GM21619 (cell line): ENCODE measurements at regions not wholly inside any gene's neighbourhood (a gene's known extent, or its start where the extent isn't known, plus 50 kb on each side); places are given as distances from the start of the nearest gene placed in this dataset.

Experiments
- ATAC-seq: cut with Tn5 transposase; IDR thresholded peaks from one replicate; pipeline ENCODE4 v1.9.1; 2021; ENCODE audit not compliant: unreplicated experiment

DNA sequence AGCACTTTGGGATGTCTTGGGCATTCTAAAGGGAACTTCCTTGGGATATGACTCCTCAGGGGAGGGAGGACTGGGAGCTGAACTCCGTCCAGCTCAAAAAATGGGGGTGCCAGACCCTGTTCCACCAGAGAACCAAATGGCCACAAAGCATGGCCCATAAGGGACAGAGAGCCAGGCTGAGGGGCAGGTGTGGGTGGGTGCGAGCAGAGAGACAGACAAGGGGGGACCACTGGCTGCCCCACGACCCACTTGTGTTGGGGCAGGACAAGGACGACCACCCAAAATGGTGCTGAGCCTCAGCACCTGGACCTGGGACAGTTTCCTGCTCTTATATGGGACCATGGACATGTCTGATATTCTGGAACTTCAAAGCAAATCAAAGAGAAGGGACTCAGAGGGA is 148.2 kb upstream of the MLN start:
- no peak for ATAC-seq

DNA sequence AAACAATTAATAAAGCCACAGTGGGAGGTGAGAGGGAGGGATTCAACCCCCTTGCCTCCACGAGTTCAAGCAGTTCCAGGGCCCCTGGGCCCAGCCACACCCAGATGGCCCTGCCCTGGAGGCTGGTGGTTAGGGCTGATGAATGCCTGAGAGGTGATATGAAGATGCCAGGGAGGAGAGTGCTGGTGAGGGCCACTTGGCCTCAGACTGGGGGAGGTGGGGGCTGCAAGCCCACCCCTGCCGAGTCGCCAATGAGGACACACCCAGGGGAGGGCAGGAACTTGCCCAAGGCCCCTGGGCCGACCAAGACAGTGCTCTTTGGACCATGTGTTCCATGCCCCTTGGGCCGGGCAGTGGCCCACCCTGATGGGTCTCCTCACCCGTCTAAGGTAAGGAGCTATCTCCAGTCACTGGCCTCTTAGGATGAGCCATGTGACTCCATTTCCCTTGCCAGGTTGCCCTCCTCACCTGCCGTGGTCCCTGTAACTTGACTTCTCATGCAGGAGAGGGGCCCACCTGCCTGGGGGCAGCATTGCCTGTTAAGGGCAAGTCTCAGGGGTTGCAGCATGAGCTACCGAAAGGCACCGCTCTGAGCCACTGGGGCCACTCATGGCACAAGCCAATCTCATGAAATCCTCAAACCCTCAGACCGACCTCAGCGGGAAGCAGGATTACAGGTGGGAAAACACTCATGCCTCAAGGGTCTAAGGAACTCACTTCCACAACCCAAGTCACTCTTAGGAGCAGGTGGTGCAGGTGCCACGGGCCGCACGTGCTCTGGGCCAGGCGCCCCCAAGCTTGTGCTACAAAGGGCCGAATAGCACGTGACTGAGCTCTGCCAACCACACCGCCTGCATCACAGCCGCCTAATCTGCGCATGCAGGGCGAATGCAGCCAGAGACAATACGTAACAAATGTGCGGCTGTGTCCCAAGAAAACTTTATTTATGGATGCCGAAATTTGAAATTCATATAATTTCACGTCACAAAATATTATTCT is 147.4 kb upstream of the MLN start:
- no peak for ATAC-seq

DNA sequence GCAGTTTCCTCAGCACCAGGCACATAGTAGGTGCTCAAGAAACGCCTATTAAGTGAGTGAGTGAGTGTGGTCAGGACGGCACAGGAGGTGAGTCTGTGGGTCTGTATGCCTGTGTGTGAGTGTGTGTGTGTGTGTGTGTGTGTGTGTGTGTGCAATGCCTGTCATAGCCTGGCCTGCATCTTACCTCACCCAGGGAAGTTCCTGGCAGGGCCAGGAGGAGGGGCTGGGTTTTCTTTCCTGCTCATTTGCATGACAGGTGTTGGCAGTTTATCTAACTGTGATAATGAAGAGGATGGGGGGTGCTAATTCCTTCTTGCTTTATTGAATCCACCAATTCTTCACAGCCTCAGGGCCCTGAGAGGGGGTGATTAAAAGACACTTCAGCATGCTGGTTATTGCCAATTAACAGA is 146.7 kb upstream of the MLN start:
- no peak for ATAC-seq

DNA sequence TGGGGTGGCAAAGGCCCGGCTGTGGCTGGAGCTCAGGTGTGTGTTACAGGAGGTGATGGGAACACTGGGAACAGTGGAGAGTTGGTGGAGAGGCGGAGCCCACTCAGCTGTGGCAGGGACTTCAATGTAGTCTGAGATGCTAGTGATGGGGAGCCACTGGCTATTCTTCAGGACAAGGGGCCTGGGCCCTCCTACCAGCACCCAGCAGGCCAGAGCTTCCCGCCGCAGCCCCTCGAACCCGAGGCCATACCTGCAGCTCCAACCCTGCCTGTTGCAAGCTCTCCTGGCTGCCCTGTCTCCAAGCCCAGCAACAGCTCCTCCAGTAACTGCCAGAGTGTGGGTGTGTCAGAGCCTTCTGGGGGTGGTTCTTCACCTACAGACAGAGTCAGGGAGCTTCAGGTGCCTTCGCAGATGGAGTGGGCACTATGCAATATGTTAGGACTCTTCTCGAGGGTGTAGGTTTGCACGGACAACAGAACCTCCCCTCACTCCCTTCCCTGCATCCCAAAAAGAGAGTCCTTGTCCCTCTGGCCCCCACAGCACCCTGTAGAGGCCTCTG is 146.2 kb upstream of the MLN start:
- ATAC-seq, result no peak

DNA sequence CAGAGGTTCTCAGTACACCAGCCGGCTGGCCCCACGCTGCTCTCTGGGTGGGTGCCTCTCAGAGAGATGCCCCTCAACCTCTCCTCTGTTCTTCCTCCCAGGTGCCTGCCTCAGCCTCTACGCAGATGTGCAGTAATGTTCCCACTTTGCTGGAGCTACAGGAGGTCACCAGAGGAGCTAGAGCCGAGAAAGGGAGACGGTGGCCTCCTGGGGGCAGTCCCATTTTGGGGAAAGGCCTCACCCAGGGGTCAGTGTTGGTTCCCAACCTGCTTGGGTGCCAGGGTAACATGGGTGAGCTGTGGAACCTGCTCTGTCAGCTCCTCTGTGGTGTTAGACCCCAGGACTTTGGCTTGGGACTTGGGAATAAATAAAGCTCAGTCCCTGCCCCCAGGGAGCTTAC is 145.3 kb upstream of the MLN start:
- ATAC-seq, result no peak

DNA sequence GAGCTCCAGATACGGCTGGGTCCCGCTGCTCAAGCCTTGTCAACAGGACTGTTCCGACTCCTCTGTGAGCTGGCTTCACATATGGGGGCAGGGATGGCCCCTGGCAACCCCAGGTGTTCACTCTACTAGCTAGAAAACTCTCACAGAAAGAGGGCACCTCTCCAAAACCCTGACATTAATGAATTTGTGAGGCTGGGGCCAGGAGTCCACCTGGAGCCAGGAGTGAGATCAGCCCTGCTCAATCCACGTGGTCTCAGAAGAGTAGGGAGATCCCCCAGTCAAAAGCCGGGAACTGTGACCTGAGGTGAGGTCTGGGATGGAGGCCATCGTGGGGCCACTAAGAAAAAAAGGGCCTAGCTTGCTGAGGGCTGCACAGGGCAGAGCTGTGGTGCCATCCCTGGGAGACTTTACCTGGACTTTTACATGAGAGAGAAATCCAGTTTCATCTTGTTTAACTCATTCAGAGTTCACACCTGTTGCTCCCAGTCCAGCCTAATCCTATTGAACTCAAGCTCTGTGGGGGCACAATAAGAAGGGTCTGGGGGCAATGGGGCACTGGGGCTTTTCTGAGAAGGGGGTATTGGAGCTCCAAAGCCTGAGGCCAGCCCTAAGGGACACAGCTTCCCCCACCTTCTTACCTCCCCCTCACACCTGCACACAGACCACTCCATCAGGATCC is 144.3 kb upstream of the MLN start:
- no peak for ATAC-seq

DNA sequence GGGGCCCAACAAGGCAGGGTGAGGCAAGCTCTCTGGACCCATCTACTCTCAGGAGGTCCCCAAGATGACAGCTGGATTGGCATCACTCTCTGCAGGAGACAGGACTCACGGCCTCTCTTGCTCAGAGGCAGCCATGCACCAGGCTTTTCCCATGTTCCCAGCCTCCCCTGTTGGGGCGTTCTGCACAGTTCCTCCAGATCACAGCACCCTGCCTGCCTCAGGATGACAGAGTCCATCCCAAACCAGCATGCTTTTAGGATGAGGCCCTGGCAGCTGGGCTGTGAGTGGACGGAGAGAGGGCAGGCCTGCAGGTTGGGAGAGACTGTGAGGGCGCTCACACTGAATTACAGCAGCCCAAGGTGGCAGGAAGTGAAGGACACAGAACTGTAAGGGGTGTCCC is 143.2 kb upstream of the MLN start:
- no peak for ATAC-seq

DNA sequence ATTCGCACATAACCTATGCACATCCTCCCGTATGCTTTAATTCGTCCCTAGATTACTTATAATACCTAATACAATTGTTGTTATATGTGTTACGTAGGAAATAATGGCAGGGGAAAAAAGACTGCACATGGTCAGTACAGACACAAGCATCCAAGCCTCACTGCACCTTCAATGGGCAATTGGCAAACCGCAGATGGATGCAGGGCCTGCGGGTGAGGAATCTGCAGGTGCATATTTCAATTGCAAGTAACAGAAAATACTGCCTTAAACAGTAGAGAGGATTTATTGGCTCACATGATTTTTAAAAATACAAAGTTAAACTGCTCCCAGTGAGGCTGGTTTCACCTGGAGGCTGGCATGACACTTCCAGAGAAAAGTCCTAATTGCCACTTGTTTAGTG is 142.1 kb upstream of the MLN start:
- ATAC-seq, result no peak

DNA sequence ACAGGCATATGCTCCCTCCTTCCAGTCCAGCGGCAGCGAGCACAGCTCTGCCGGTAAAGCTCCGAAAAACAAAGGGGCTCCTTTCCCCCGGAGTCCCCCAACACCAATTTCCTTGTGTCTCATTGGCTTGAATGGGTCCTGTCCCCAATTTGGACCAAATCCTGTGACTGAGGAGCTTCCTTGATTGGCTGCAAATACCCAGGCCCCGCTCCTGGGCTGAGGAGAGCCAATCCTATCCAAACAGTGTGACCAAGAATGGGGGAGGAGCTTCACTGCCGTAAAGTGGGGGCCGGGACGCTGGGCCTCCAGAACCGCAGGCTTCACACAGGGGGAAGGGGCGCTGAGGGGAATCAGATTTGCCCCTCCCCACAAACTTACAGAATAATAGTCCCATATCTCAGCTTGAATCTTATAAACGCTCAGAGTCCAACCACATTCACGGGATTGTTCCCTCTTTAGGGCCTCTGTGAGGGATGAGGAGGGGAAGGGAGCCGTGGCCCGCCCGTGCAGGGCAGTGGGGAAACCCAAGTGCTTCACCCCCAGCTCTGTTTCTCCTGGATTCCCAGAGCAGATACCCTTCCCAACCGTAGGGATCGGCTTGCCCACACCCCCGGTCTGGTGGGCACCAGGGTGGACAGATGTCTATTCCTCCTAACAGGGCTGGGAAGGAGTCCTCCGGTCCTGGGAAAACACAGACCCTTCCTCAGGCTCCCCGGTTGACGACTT is 141.0 kb upstream of the MLN start:
- no peak for ATAC-seq

DNA sequence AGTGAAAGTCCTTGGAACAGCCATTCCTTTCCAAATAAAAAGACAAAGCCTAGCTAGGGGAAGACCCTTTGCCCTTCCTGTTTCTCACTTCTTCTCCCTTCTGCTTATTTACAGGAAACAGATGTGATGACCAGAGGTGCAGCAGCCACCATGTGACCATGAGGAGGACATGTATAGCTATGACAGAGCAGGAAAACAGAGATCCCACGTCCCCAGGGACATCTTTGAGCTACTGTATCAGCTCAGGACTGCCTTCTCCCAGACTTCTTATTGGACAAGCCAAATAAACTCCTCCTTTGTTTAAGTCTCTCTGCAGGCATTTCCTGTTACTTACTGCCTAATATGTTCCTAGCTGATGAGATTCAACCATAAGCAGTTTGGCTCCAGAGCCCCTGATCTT is 133.1 kb upstream of the MLN start:
- no peak for ATAC-seq

DNA sequence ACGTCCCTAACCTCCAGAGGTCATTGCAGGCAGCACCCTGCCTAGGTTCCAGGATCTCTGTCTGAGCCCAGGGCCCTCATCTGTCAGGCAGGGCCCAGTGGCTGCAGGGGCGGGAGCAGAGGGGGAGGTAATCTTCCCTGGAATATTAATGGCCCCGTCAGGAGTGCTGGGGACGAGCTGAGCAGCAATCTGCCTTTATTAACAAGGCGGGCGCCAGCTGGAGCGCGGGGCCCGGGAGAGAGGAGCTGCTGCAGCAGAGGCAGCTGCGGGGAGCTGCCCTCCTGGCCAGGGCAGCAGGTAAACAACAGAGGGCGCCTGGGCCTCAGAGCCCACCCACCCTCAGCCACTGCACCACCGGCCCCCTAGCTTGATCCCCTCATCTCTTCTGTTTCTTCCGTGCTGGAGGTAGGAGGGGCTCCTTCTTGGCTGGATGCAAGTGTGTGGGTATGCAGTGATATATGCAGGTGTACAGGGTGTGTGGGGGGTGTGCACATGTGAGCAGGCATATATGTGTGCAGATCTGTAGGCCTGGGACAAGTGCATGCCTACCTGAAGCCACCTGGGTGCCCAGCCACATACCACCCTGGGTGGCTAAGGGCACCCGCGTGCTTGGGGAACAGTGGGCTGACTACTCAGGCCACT is 131.8 kb upstream of the MLN start:
- no peak for ATAC-seq

DNA sequence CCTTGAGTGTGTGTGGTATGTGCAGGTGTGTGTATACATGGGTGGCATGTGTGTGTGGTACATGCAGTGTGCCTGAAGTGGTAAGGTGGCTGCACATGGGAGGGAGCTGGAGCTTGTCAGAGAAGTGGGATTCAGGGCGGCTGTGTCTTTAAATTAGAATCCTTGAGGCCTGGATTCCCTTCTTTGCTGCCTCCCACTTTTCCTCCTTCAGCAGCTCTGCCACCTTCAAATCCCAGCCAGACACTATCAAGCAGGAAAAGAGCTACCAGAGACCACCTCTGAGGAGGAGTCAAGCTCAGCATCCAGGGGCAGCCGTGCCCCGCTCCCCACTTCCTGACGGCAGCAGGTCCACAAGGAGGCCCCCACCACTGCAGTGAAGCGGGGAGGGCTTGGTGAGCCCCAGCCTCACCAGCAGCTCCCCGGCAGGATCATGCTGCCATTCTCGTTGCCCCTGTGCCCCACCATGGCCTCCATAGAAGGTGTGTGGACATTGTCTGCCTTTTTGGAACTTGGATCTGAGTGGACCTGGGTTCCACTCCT is 131.0 kb upstream of the MLN start:
- no peak for ATAC-seq

DNA sequence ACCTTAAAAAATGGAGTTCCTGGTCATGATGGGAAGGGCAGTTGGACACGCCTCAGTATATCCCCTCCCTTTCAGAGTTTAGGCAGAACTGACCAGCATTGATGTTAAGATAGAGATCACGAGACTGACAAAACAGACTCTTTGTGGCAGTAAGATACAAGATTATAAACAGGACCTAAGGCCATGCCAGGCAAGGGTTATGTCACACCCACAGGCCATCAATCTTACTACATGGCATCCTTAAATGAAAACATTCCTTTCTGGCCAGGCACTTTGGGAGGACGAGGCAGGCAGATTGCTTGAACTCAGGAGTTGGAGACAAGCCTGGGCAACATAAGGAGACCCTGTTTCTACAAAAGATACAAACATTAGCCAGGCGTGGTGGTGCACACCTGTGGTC is 129.3 kb upstream of the MLN start:
- no peak for ATAC-seq

DNA sequence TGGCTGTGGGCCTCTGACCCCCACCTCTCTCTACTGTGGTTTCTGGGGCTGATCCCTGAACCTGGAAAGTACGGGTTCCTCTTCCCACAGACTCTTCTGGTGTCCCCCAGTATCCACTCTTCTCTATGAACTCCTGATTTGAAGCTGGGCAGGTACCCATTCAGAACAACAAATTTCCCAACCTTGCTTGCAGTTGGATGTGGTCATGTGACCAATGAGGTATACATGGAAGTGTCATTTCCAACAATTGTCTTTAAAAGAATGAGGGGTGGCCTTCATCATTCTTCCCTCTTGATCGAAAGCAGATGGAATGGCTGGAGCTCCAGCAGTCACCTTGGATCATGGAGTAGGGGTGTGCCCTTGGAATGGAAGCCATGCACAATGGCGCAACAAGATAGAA is 128.0 kb upstream of the MLN start:
- ATAC-seq, result no peak

DNA sequence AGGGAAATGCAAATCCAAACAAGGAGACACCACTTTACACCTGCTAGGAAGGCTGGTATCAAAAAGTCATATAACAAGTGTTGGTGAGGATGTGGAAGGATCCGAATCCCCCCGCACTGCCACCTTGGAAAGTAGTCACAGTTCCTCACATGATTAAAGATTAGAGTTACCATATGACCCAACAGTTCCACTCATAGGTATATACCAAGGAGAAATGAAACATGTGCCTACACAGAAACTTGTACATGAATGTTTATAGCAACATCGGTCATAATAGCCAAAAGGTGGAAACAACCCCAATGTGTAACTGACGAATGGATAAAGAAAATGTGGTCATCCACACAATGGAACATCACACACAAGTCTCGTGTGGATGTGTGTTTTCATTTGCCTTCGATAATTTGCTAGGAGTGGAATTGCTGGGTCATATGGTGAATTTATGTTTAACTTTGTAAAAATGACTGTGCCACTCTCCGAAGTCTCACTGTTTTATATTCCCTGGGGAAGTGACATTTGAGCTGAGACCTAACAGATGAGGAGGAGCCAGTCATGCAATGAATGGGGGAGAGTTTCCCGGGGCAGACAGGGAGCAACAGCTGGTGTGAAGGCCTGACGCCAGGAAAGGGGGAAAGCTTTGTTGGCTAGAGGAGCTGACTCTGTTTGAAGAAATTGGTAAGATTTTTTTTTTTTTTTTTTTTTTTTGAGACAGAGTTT is 125.9 kb upstream of the MLN start:
- ATAC-seq, result no peak

DNA sequence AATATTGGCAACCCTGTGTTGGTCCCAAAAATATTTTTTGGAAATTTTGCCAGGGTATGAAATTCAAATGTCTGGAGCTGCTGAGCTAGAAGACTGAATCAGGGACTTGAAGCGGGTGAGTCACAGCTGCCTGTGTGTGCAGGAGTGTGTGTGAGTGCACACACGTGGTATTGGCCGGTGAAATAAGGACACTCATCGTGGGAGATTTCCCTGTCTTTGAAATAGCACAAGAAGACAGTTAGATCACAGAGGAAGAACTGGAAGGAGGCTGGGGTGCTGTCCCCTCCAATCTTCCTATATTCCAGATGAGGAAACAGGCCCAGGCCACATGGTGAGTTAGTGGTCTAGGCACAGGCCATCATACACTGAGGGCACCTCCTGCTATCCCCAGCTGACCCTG is 123.8 kb upstream of the MLN start:
- no peak for ATAC-seq

DNA sequence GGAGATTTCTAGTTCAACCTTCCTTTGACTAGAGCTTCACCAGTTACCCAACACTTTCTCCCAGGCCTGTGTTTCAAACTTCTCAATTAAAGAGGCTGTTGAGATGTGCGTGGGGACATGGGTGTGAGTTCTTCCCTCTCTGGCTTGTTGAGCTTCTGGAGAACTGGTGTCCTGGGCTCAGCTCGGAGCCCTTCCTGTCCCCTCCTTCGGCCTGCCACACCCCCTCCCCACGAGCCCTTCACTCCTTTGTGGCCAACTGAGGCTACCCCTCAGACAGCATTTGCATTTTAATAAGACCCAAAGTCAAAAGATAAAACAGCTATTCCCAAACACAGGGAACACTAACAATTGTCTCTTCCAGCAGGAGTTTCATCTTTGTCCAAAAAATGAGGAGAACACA is 123.3 kb upstream of the MLN start:
- no peak for ATAC-seq

DNA sequence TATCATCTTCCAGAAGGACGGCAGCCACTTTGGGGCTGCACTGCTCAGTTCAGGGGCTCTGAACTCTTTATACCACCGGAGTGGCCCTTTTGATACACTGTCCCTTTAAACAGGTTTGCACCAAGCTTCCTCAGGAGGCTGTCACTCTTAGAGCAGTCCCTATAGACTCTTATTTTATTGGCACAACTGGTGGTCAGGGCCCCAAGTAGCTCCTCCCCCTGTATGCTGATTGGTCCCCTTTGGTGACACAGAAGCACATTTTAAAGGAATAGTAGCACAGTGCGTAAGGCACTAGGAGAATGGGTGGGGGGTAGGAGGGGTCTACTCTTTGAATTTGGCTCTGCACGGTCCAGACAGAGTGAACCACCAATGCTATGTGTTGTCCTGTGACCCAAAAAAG is 122.6 kb upstream of the MLN start:
- no peak for ATAC-seq

DNA sequence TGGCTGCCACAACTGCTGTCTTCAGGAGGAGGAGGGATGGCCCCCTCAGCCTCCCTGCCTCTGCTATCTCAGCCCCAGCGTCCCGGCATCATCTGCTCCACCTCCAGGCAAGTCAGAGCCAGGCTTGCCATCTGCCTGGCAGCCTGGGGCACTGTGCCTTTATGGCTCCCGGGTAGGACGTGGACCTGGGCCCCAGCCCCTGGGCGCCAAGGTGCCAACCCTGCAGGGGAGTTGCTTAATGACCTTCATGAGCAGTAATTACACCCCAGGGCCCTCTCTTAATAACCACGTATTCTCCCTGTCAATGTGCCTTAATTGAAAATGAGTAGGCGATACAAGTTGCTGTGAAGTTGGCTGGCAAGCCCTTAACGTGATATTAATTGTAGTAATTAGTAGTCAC is 122.1 kb upstream of the MLN start:
- no peak for ATAC-seq

DNA sequence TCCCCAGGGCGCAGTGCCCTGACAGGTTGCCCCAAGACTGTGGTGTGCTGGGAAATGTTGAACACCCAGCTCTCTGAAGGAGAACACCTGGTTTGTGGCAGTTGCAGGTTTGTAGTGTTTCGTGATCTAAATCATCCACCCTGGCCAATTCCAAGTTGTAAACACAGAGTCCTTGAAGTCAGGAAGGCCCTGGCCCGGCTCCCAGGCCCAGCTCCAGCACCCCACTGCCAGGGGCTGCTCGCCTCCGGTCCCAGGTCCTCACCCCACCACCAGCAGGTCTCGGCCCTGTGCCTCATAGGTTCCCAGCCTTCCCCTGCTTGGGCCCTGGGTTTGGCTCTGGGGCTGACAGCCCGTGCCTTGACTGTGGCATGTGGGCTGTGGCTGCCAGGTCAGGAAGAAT is 121.4 kb upstream of the MLN start:
- ATAC-seq, result no peak
